Skeletal muscle satellite cell (primary cell): ENCODE measurements at regions not wholly inside any gene's neighbourhood (a gene's known extent, or its start where the extent isn't known, plus 50 kb on each side); places are given as distances from the start of the nearest gene placed in this dataset.

ENCODE experiments used
- H3K27me3 ChIP-seq: 2 replicates; pipeline ENCODE4 v1.7.0; 2013; ENCODE audit warnings: low read length; ENCODE audit not compliant: control insufficient read depth, insufficient read depth
- H3K36me3 ChIP-seq: 2 replicates; pipeline ENCODE4 v1.7.0; 2013; ENCODE audit warnings: mild to moderate bottlenecking, control low read depth, low read length; ENCODE audit not compliant: insufficient read depth
- H3K4me1 ChIP-seq: 2 replicates; pipeline ENCODE4 v1.7.0; 2013; ENCODE audit warnings: low read length; ENCODE audit not compliant: control insufficient read depth, insufficient read depth
- H3K4me2 ChIP-seq: 2 replicates; pipeline ENCODE4 v1.7.0; 2013; ENCODE audit warnings: mild to moderate bottlenecking, low read length
- H3K4me3 ChIP-seq: 2 replicates; pipeline ENCODE4 v1.7.0; 2013; ENCODE audit warnings: low read length
- H3K9ac ChIP-seq: 2 replicates; pipeline ENCODE4 v1.7.0; 2013; ENCODE audit warnings: mild to moderate bottlenecking, low read depth, low read length, moderate library complexity
- H3K9me3 ChIP-seq: replicated peaks from 2 replicates; pipeline ENCODE4 v1.7.0; 2013; ENCODE audit warnings: mild to moderate bottlenecking, control low read depth, low read length

DNA sequence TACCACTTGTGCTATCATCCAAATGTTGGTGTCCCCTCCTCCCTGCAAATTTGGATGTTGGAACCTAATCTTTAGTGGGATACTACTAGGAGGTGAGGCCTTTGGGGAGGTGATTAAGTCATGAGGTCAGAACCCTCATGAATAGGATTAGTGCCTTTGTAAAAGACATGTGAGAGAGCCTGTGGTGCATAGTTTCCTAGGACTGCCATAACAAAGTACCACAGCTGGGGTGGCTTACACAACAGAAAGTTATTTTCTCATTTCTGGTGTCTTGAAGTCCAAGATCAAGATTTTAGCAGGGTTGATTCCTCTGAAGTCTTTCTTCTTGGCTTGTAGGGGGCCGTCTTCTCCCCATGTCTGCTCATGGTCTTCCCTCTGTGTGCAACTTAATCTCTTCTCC is 562.6 kb upstream of the ARGLU1 start:
- Histone ChIP-seq H3K4me2 (no peak overlapping the region), H3K4me1 (no peaks in the 10 kb centered on the region), H3K36me3 (no peaks in the 10 kb centered on the region), H3K9me3 (no peaks in the 10 kb centered on the region), H3K4me3 (no peak overlapping the region), H3K9ac (no peak overlapping the region), H3K27me3 (no peaks in the 10 kb centered on the region)

DNA sequence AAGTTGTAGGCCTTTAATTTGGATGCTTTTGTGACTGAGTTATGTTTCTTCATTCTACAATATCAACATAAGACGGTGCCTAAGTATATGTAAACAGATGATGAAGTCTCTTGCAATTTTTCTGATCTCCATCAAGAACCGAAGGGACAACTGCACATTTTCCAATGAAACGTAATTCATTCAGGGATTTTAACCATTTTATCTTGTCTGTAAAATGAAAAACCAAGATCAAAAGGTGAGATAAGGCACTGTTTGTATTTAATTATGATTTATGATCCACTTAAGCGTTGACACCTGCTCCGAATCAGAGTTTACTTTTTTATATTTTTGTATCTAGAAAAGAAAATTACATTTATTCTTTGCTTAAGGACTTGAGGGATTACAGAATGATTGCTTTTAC is 556.8 kb upstream of the ARGLU1 start:
- H3K9ac ChIP-seq: no peak overlapping the region
- H3K4me2 ChIP-seq: no peak overlapping the region
- H3K36me3 ChIP-seq: no peaks in the 10 kb centered on the region
- no peak overlapping the region for H3K4me3 ChIP-seq
- no peaks in the 10 kb centered on the region for H3K4me1 ChIP-seq
- no peaks in the 10 kb centered on the region for H3K27me3 ChIP-seq
- no peaks in the 10 kb centered on the region for H3K9me3 ChIP-seq

DNA sequence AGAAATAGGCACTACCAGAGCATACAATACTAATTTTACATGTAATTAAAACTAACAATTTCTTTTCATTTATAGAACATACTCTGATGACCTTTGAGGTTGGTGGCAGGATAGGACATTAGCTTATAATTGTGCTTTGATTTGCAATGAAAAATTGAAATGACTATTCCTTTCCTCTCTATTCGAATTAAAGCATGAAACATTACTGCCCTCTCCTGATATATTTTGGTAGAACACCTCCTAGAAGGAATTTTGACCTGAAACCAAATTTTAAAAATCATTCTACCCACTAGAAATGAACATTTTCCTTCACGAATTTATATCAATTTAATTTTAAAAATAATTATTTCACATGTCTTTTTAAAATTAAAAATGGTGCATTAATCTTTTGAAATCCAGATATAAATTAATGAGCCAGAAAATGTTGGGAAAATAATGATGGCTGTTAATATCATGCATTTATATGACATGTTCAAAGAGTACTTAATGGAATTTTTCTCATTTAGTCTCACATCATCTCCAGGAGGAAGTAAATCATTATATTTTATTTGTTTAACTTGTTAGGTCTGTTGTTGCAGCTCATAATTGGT is 556.3 kb upstream of the ARGLU1 start:
- no peaks in the 10 kb centered on the region for H3K27me3 ChIP-seq
- H3K9me3 ChIP-seq: no peaks in the 10 kb centered on the region

DNA sequence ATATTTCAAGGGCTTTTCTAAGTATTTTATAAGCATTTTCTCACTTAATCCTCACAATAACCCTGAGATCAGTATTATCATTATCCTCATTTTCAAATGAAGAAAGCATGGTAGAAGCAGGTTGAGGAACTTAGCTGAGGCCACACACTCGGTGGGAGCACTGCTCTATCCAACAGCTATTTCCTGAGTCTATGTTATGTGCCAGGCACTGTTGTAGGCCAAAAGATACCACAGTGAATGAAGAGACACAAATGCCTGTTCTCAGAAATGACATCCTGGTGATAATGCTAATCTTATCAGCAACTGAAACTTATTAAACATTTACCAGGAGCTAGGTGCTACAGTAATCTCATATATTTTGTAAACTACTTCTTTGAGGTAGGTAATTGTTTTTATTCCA is 553.9 kb upstream of the ARGLU1 start:
- no peaks in the 10 kb centered on the region for H3K9me3 ChIP-seq
- no peak overlapping the region for H3K4me2 ChIP-seq
- H3K4me1 ChIP-seq: no peaks in the 10 kb centered on the region
- no peaks in the 10 kb centered on the region for H3K27me3 ChIP-seq
- no peaks in the 10 kb centered on the region for H3K36me3 ChIP-seq
- no peak overlapping the region for H3K4me3 ChIP-seq
- H3K9ac ChIP-seq: no peak overlapping the region

More for the DNA sequence above, 556.3 kb upstream of the ARGLU1 start:
- H3K9ac ChIP-seq: no peak overlapping the region
- H3K4me3 ChIP-seq: no peak overlapping the region
- H3K4me2 ChIP-seq: no peak overlapping the region
- no peaks in the 10 kb centered on the region for H3K4me1 ChIP-seq
- no peaks in the 10 kb centered on the region for H3K36me3 ChIP-seq

DNA sequence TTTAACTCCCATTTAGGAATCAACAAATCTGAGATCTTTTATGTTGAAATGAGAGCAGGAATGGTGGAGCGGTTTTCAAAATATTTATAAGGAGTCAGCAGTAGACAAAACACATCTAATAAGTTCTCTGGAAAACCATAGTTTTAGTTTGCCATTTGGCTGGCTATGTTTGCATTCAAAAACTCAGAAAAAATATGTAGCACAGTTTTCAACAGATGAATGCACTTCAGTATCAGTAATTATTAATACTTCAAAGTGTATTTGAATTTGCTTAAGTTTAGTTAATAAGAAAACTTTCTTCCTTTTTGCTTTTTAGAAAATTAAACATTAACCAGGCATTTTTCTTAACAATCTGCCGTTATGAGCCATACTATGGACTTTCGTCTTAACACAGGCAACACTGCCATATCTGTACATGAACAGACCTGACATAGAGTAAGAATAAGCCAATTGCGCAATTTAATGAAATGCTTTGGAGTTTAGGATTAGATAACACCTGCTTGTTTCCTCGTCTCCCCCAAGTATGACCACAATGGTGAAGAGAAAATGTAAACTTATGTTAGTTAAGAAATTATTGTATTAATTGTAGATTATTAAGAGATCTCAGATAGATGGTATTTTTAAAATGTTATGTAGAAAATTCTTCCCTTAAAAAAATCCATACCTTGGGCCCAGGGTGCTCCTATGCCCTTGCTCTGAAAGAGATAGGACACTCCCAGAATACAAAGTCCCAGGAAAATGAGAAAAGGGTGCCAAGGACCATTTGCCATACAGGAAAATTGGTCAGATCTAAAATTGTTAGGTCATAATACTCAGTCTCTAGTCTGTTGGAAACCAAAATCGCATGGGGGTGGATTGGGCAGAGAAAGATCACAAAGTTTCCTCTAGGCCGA is 552.3 kb upstream of the ARGLU1 start:
- Histone ChIP-seq H3K27me3 (no peaks in the 10 kb centered on the region), H3K9me3 (no peaks in the 10 kb centered on the region), H3K4me3 (no peak overlapping the region), H3K4me2 (no peak overlapping the region), H3K4me1 (no peaks in the 10 kb centered on the region), H3K36me3 (no peaks in the 10 kb centered on the region), H3K9ac (no peak overlapping the region)

DNA sequence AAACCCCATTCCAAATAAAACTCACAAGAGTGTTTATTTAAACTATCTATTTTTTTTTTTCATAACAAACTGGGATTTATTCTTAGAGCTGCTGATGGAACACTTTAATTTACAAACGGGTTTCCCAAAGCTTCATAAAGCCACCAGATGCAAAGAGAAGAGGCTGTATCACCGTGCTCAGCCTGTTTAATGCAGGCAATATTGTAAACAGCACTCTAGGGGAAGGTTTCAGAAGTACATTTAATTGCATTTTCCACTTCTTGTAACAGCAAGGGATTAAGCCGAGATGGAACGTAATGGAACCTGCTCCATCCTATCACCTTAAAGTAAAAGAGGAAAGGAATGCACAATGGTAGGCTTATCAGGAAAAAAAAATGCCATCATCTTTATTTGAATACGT is 550.6 kb upstream of the ARGLU1 start:
- H3K9me3 ChIP-seq: no peaks in the 10 kb centered on the region
- H3K4me1 ChIP-seq: no peaks in the 10 kb centered on the region

DNA sequence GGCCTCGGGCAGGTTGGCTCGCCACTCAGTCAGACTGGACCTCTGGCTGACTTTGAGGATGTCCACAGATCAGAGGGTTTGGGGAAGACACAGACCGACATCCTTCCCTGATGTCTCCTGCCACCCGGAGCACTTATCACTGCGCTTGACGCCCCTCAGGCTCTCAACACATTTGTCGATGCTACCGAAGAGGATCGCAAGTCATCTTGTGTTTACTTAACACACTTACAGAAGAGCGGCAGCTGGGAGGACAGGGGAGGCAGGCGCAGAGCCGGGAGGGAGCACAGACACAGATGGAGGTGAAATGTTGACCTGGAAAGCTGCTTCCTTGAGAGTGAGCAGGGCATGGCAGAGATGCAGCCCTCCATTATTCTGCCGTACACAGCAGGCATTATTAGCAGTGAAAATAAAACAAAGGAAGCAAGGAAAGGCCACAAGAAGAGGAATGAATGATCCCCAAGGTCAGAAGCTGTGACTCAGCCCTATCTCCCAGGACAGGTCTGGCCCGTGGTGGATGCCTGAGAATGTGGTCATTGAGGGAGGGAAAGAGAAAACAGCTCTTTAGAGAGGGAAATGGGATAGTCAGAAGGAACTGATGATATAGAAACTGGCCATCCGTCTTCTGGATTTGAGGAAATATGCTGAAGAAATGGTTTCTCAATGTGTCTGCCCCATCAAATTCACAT is 549.5 kb upstream of the ARGLU1 start:
- no peak overlapping the region for H3K4me2 ChIP-seq
- H3K9me3 ChIP-seq: no peaks in the 10 kb centered on the region
- H3K9ac ChIP-seq: no peak overlapping the region
- no peaks in the 10 kb centered on the region for H3K4me1 ChIP-seq
- no peaks in the 10 kb centered on the region for H3K36me3 ChIP-seq
- no peak overlapping the region for H3K4me3 ChIP-seq
- no peaks in the 10 kb centered on the region for H3K27me3 ChIP-seq

More for the DNA sequence above, 550.6 kb upstream of the ARGLU1 start:
- H3K36me3 ChIP-seq: no peaks in the 10 kb centered on the region
- H3K27me3 ChIP-seq: no peaks in the 10 kb centered on the region
- no peak overlapping the region for H3K4me2 ChIP-seq
- no peak overlapping the region for H3K4me3 ChIP-seq
- no peak overlapping the region for H3K9ac ChIP-seq

DNA sequence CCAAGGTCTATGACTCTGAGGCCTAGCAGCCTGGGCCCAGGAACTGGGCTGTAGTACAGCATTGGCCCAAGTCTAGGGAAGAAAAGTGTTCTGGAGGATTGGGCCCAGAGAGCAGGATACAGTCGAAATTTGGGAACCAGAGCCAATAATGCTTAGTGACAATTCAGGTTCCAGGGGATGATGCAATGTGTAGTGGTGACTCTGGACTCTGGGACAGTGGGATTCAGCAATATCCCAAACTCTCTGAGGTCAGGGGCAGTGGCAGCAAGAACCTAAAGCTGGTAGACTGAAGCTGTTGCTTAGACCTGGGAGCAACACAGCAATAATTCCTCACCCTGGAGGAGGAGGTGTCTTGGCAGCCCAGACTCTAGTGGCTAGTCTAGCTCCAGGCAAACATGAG is 545.5 kb upstream of the ARGLU1 start:
- Histone ChIP-seq H3K36me3 (no peaks in the 10 kb centered on the region), H3K9me3 (no peaks in the 10 kb centered on the region), H3K4me3 (no peak overlapping the region), H3K9ac (no peak overlapping the region), H3K27me3 (no peaks in the 10 kb centered on the region), H3K4me2 (no peak overlapping the region), H3K4me1 (no peaks in the 10 kb centered on the region)

DNA sequence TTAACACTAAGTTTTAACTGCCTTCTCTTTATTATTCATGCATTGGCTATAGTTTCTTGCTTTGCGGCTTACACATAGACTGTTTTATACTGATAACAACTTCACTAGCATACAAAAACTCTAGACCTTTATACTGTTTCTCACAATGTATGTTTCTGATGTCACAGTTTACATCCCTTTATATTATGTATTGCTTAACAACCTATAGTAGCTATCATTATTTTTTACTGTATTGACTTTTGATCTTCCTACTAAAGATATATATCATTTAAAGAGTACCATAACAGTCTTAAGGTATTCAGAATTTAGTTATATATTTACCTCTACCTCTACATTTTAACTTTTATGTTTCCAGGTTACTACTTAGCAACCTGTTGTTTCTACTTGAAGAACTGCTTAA is 543.3 kb upstream of the ARGLU1 start:
- H3K4me3 ChIP-seq: no peak overlapping the region
- no peak overlapping the region for H3K9ac ChIP-seq
- no peaks in the 10 kb centered on the region for H3K4me1 ChIP-seq
- H3K27me3 ChIP-seq: no peaks in the 10 kb centered on the region
- H3K9me3 ChIP-seq: no peaks in the 10 kb centered on the region
- H3K4me2 ChIP-seq: no peak overlapping the region
- H3K36me3 ChIP-seq: no peaks in the 10 kb centered on the region

DNA sequence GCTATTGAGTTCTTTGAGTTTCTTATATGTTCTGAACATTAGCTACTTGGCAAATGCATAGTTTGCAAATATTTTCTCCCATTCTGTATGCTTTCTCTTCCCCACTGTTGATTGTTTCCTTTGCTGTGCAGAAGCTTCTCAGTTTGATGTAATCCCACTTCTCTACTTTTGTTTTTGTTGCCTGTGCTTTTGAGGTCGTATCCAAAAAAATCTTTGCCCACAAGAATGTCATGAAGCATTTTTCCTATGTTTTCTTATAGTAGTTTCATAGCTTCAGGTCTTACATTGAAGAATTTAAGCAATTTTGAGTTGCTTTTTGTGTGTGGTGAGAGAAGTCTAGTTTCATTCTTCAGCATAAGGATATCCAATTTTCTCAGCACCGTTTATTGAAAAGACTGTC is 536.7 kb upstream of the ARGLU1 start:
- Histone ChIP-seq H3K4me2 (no peak overlapping the region), H3K4me1 (peaks cover 3% of the 10 kb centered on the region), H3K9ac (no peak overlapping the region), H3K36me3 (no peaks in the 10 kb centered on the region), H3K4me3 (no peak overlapping the region), H3K9me3 (no peaks in the 10 kb centered on the region), H3K27me3 (no peaks in the 10 kb centered on the region)

DNA sequence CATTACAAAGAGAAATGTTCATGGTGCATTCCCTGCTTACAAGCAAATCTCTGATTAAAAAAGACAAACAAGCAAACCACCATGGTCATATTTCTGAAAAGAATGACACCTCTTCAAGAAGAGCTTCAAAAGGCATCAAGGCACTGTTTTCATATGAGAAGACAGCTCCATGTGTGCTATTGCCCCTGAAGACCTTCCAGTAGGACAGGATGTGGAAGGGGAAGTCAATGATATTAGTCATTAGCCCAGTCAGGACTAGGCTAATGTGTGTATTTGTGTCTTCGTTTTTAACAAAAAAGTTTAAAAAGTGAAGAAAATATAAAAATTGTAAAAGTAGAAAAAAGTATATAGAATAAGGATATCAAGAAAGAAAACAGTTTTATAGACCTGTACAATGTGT is 534.7 kb upstream of the ARGLU1 start:
- H3K9me3 ChIP-seq: no peaks in the 10 kb centered on the region
- H3K36me3 ChIP-seq: no peaks in the 10 kb centered on the region
- H3K27me3 ChIP-seq: no peaks in the 10 kb centered on the region
- no peak overlapping the region for H3K4me3 ChIP-seq
- no peak overlapping the region for H3K9ac ChIP-seq
- peaks cover 7% of the 10 kb centered on the region for H3K4me1 ChIP-seq
- H3K4me2 ChIP-seq: no peak overlapping the region
